ENCODE measurements at regions not wholly inside any gene's neighbourhood (a gene's known extent, or its start where the extent isn't known, plus 50 kb on each side); places are given as distances from the start of the nearest gene placed in this dataset.
"Not testable (repeated sequence)": the region's sequence is repeated elsewhere in the genome, so short reads cannot be mapped to it uniquely, and the experiment has no call there.

DNA sequence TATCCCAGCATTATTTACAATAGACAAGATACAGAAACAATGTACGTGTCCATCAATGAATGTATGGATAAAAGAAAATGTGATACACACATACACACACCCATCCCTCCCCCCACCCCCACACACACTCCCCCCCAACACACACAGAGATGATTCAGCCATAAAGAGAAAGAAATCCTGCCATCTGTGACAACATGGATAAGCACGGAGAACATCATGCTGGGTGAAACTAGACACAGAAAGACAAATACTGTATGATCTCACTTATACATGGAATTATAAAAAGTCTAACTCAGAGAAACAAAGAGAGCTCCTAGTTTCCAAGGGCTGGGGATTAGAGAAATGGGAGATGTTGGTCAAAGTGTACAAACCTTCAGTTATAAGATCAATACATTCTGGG lies 104.8 kb upstream of the LY86 start:
- no peak for DNase-seq

DNA sequence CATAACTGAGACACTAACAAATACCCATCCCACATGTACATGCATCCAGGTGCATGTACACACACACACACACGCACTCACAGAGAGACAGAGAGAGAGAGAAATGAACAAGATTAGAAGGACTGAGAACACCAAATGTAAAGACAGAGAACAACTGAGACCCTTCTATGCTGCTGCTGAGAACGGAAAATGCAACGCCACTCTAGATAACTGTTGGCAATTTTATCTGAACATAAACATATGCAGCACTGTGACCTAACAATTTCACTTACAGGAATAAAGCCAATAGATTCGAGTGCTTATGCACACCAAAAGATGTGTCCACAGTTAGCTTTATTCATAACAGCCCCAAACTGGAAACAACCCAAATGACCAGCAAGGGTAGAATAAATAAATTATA lies 103.8 kb upstream of the LY86 start:
- DNase-seq: no peak

DNA sequence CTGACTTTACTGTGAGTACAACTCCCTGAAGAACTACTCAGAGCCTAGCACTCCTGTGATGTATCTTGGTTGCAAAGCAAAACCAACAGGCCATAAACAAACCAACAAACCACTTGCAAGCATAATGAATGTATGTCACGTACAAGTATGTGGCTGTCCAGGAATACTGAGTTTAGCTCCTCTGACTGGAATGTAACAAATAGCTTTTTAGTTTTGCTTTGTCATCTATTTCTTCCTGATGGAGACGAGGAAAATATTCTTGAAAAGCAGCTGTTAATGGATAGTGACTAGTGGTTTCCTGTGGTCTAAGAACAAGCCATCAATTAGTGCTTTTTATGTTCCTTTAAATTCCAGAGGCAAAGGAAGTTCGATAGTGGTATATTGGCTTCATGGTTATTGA lies 101.9 kb upstream of the LY86 start:
- DNase-seq: no peak

GRCh38 chr6:6491761-6492160 lies 96.8 kb upstream of the LY86 start:
- no peak for DNase-seq

DNA sequence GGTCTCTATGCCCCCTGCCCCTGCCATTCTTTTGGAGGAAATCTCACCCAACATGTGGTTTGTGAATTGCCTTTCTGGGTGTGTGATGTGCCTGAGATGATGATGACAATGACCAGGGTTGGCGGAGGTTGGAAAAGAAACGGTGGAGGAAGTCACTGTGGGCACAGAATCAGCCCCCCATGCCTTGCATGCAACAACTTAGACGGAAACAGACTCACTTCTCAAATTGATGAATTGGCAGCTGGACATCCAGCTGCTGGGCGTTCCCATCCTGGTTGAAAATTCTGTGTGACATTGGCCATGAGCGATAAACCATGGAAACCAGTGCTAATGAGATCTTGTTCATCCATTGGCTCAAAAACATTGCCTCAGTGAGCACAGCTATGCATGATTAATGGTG lies 95.8 kb upstream of the LY86 start:
- DNase-seq: no peak

DNA sequence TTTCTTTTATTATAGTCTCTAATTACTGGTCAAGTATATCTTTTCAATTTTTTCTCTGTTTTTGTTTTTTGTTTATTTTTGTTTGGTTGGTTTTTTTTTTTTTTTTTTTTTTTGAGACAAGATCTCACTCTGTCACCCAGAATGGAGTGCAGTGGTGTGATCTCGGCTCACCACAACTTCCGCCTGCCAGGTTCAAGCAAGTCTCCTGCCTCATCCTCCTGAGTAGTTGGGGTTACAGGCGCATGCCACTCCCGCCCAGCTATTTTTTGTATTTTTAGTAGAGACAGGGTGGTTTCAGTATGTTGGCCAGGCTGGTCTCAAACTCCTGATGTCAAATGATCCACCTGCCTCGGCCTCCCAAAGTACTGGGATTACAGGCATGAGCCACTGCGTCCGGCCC lies 94.4 kb upstream of the LY86 start:
- not testable (repeated sequence) for DNase-seq

- DNase-seq: peak; percentile 7
Observed at GRCh38 chr6:6494677-6495076, 93.8 kb upstream of the LY86 start.

DNA sequence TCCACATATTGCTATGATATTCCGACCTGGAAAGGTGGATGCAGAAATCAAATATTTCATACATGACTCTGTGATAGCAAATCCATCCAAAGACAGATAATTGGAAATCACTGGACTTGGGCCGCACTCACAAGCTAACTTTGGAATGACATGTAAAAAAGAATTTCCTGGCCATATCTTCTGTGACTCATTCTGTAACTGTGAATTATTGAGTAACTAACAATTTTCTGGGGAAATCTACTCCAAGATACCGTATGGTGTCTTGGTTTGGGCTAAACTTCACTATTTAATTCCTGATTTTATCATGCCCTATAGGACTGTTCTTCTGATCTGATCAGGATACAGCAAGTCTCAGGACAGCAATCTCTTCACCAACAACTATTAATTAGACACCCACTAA lies 92.7 kb upstream of the LY86 start:
- DNase-seq: no peak

DNA sequence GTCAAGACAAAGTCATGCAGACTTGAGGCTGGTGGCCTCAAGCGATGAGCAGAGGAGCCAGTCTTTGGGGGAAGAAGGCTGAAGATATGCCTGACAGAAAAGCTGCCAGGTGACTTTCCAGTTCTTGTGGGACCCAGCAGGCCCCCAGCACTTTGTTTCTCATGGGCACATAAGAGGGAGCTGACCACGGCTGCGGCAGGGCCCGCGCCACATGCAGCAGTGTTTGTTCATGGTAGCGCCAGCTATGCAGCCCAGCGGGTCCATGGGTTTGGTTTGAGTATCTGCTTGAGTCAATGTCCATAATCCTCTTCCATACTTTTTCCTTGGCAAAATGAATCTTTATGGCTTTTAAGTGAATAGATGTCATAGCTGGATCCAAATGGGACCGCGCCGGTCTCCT lies 91.0 kb upstream of the LY86 start:
- DNase-seq: no peak

DNA sequence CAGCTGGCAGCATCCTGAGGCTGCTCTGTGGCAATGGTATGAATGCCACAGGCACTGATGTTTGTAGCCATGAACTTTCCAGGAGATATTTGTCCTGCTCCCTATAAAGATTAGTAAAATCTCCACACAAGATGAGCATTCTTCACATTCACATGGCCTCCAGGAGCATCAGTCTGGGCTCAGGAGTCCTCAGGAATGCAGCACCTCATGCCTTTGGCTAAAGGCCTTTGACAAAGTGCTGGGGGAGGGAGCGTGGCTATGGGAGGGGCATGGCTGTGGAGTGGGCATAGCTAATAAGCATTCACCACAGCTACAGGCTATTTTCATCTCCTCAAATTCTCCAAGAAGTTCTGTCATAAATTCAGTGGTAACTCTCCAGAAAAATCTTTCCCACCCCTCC lies 90.5 kb upstream of the LY86 start:
- no peak for DNase-seq

DNA sequence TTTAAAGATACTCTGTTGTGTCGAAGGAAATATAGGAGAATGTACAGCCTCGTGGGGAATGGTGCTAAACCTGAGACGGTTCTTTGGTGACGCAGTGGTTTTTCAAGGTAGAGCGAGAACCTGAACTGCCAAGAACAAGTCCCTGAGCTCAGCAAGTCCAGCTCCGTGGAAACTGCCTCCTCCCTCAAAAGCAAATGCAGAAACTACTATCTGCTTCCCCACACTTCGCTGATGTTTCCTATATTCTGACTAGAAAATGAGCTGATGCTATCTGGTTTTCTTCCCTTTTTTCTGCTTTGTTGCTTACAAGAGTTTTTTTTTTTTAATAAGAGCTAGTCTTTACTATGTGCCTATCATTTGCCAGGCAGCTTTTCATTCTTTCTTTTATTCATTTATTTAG lies 85.3 kb upstream of the LY86 start:
- DNase-seq: no peak

- DNase-seq: no peak
Observed at GRCh38 chr6:6505111-6505510, 83.4 kb upstream of the LY86 start.

- no peak for DNase-seq
Observed at GRCh38 chr6:6508643-6509042, 79.9 kb upstream of the LY86 start.

- DNase-seq: no peak
Observed at GRCh38 chr6:6509284-6509683, 79.2 kb upstream of the LY86 start.

GRCh38 chr6:6512711-6513110 lies 75.8 kb upstream of the LY86 start:
- DNase-seq: no peak

- DNase-seq: no peak
Observed at GRCh38 chr6:6515691-6516607, 72.6 kb upstream of the LY86 start.

DNA sequence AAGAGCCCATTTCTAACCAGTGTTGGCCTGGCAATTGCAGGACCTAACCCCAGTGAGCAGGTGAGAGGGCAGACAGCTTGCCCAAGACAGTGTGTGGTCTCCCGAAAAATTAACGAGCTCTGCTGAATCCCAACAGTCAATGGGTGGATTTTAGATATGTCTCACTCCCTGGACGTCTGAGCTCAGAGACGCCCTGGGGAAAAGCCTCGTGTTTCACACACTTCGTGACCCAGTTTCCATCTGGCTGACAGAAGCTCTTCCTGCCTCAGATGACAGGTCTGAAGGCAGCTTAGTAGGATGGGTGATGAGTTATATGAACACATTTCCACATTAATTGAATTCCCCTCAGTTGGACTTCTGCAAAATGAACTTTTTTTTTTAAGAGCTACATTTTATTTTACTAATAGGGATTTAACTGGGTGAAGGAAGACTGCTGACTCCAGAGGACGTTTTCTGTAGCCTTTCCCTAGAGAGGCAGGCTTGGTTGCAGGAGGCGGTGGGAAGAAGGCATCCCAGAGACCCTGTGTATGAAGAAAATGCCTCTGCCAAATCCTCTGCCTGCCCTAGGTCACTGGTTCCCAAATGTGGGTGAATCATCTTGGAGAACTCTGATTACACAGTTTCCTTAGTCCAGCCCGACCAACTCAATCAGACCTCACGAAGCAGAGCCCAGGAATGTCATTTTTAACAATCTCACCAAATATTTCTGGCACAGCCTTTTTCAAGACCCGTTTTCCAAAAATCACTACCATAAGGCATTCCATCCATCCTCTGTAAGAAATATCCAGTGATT lies 71.7 kb upstream of the LY86 start:
- DNase-seq: no peak

DNA sequence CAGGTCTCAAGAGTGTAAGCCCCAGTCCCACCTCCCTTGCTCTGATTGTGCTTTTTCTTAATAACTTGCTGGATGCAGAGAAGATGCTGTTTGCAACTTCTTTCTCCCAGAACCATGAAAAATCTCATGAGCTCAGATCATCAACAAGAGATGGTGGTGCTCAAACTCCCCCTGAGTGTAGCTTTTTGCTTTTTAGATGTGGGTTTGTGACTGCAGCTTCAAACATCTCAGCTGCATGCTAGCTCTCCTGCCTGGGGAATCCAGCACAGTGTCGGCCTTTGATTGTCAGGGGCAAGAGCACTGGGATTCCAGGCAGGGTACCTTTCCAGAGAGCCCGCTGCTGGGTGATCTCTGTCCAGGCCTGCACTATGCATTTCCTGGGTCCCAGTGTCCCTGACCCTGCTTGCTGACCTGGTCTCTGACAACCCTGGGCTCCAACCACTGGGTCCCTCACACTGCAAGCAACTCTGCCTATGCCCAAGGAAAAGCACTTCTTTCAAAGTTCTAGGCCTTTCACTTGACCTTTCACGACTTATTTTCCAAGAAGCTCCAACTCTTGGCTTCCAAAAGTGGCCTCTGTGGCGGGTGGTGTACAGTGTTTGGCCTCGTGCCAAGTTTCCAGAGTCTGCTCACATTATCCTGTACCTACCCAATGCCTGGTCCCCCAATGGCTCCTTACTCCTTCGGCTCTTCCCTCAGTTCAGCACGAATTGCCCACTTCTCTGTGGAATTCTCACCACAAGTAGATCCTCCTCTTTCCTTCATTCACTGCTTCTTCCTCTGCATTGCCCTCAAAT lies 69.7 kb upstream of the LY86 start:
- DNase-seq: no peak

DNA sequence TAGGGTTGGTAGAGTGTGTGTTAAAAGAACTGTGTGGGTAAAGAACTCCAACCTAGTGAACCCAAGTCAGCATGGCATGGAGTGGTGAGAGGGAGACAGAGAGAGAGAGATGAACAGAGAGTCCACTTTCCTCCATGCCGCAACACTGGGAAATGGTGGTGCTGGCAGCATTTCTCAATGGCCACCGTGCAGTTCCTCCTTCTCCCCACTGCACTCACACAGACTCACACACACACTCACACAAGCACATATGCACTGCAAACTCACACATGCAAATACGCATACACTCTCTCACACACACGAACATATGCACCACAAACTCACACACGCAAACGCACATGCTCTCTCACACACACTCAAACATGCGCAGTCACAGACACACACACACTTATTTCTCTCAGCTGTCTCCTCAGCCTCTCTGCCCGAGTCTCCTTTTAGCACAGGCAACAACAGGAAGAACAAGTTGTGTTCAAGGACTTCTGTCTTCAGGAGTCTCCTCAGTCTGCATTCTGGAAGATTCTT lies 66.5 kb upstream of the LY86 start:
- no peak for DNase-seq

GRCh38 chr6:6522709-6523108 lies 65.8 kb upstream of the LY86 start:
- DNase-seq: no peak

DNA sequence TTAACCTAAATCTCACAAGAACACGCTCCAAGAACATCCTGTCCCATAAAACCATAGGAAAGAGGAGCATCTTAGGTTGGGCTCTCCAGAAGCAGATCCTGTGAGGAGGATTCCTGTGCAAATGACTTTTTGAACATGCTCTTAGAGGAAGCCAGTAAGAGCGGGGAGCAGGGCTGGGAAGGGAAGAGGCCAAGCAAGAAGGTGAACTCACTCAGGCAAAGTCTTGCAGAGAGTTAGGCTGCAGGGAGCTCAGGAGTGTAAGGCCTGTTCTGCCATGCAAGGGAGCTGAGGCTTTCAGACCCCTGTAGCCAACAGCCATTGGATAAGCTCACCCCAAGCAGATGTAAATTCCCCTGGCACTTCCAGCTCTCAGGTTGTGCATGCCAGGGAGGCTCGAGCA lies 63.6 kb upstream of the LY86 start:
- no peak for DNase-seq

DNA sequence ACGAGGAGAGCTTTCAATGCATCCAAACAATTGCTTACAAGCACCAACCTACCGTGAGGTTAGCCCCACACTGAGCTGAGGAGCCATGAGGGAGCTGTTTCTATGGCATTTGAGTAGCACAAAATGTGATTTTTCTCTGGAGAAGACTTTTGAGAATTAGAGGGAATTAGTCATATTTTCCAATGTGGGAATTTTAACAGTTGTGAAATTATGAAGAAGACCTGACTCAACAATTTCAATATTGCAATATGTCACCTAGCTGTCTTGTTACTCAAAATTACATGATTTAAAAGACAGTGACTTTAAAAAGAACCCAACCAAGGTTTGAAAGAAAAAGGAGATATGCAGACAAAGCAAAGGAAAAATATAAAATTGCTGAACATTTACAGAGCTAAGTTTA lies 62.6 kb upstream of the LY86 start:
- no peak for DNase-seq

DNA sequence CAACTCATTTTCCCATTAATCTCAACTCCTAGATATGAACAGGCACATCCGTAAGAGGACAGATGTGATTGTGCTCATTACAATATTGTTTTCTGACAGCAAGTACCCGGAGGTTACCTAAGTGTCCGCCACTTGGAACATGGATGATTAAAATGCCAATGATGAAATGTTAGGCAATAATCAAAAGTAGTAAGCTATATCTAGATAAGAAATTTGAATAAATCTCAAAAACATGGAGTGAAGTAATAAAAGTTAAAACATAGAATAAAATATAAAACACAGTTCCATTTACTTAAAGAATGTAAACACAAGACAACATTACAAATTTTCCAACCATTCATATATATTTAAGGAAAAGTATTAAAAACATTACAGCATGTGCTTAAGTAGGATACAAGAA lies 59.2 kb upstream of the LY86 start:
- no peak for DNase-seq
